ENCODE measurements at regions not wholly inside any gene's neighbourhood (a gene's known extent, or its start where the extent isn't known, plus 50 kb on each side); places are given as distances from the start of the nearest gene placed in this dataset.

- FAIRE-seq = no peak
Measured at GRCh38 chr1:29974316-29974724, 738.0 kb downstream of the PTPRU start.

DNA sequence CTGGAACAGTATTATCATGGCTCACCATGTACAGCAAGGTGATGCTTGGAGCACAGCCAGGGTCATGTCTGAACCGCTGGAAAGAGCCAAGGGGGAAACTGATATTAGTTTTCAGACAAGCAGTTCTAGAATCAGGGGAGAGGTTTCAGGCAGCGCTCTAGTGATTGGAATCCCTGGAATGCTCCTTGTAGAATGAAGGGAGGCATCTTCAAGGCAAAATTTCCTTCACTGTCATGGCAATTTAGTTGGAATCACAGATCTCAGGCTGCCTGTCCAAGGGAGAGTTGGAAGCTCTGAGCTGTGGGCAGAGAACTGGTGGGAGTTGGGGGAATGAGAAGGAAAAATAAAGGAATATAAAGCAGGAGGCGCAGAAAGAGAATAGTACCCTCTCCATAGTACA lies 737.1 kb downstream of the PTPRU start:
- FAIRE-seq = no peak

DNA sequence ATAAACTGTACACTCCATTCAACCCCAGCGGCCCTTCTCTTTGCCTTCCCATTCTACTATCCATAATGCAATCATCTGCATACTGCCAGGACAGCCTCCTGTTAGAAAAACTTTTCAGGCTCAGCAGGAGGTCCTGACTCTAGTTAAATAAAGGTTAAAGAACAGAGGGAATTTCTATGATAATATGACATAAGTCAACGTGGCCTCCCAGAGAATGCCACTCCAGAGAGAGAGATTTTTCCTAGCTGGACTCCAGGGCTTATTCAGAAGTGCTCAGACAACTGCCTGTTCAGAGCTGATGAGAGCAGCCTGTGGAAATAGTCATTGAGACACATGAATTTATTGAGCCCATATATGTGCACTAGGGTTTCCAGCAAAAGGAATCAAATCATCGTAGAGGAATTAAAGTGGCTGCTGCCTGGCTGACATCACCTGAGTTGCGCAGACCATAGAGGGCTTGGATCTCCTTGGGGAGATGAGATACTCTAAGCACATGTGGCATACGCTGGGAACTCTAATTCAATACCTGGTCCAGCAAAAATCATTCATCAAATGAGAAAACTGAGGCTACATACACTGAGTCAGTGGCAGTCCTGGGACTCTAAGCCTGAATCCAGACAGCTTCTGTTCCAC lies 736.2 kb downstream of the PTPRU start:
- no peak for FAIRE-seq

GRCh38 chr1:29971703-29972102 lies 735.4 kb downstream of the PTPRU start:
- no peak for FAIRE-seq

- FAIRE-seq = no peak
Measured at GRCh38 chr1:29970747-29971325, 734.5 kb downstream of the PTPRU start.

GRCh38 chr1:29969576-29969975 lies 733.3 kb downstream of the PTPRU start:
- no peak for FAIRE-seq

DNA sequence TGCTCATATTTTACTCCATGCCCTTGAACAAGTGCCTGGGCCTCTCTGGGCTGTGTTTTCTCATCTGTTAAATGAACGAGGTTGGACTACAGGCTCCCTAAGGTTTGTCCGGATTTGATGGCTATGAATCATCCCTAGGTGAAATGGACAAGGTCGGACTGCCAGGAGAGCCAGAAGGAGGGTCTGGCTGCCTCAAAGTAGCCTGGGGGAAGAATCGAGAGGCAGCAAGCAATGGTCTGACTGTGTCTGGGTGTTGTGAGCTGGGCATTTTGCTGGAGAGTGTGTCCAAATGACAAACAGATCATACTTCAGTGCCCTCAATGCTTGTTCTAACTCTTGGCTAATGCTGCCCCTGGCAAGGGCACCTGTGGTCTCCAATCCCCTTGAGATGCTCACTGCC lies 730.9 kb downstream of the PTPRU start:
- no peak for FAIRE-seq

GRCh38 chr1:29966526-29967045 lies 730.3 kb downstream of the PTPRU start:
- FAIRE-seq = no peak

DNA sequence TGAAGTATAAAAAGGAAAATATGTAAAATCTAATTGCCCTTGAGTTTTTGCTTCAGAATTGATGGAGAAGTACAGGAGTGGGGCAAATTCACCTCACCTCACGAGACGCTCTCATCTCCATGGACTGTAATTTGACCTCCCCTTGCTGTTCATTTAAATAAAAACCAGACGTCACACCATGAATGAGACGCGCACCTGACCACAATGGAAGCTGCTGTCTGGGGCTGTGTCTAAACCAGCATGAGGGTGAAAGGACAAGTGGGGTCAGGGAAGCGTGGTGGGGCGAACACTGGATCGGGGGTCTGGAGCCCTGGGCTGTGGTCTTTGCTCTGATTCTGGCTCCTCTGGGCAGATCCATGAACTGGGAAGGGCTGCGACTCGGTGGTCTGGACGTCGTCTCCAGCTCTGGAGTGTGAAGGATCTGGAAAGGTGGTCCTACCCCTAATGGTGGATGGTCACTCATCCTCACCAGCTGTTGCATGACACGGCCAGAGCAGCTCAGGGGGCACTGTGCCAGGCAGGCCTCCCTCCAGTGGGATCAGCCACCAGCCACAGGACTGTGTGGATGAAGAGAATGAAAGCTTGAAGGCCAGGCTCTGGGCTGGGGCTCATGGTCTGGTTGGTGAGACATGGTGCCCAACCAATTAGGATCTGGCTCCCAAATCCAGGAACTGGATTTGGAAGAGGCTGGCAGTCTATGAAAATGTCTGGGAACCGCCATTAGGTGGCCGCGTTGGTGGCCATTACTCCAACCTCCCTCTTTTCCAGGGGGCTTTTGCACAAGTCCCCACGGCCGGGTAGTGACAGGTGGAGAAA lies 728.6 kb downstream of the PTPRU start:
- no peak for FAIRE-seq

DNA sequence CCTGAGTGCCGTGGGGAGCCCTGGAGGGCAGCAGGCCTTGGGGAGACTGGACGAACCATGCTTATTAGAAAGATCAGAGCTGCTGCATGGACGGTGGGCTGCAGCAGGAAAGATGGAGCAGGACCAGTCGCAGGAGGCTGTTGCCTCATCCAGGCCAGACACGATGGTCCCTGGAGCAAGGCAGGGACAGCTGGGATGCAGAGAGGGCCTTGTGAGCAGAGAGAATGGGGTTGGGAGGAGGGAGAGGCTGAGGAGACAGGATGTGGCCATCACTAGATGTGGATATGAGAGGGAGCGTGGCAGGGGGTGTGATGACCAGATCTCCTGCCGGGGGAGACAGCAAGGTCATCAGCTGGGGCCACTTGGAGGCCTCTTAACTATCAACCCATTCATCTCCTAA lies 727.6 kb downstream of the PTPRU start:
- no peak for FAIRE-seq

GRCh38 chr1:29962831-29963247 lies 726.5 kb downstream of the PTPRU start:
- FAIRE-seq = no peak

GRCh38 chr1:29962336-29962735 lies 726.0 kb downstream of the PTPRU start:
- no peak for FAIRE-seq

DNA sequence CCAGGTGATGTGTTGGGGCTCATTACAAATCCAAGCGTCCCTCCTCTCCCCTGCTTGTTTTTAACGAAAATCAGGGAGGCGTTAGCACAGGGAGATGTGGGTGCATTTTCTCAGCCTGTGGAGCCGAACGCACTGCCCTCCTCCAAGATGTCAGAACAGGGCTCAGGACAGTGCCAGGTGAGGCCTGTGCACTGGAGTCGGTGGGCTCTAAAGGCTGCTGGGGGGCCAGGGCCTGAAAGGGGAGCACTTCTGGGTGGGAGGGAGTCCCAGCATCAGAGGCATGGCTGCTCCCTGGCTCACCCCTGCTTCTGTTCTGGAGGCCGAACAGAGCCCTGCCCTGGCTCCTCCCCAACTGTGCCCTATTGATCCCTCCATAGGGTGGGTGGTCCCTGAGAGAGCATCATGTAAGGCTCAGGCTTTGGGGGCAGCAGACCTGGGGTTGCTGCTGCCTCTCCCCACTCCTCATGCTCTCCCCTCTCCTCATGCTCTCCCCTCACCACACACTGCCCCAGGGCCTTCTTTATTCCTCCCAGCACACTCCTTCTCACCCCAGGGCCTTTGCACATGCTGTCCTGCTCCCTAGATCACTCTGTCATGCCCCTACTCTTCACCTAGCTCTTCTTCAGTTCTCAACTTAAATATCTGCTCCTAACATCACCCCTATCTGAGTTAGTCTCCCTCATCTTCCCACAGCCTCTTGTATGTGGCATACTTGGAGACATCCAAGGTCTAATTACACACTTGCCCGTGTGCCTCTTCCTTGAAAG lies 725.2 kb downstream of the PTPRU start:
- no peak for FAIRE-seq

GRCh38 chr1:29960876-29961275 lies 724.6 kb downstream of the PTPRU start:
- FAIRE-seq = no peak

- FAIRE-seq = no peak
Measured at GRCh38 chr1:29960156-29960755, 723.9 kb downstream of the PTPRU start.

- FAIRE-seq = no peak
Measured at GRCh38 chr1:29959356-29959755, 723.0 kb downstream of the PTPRU start.

- no peak for FAIRE-seq
Measured at GRCh38 chr1:29958271-29958670, 721.9 kb downstream of the PTPRU start.

DNA sequence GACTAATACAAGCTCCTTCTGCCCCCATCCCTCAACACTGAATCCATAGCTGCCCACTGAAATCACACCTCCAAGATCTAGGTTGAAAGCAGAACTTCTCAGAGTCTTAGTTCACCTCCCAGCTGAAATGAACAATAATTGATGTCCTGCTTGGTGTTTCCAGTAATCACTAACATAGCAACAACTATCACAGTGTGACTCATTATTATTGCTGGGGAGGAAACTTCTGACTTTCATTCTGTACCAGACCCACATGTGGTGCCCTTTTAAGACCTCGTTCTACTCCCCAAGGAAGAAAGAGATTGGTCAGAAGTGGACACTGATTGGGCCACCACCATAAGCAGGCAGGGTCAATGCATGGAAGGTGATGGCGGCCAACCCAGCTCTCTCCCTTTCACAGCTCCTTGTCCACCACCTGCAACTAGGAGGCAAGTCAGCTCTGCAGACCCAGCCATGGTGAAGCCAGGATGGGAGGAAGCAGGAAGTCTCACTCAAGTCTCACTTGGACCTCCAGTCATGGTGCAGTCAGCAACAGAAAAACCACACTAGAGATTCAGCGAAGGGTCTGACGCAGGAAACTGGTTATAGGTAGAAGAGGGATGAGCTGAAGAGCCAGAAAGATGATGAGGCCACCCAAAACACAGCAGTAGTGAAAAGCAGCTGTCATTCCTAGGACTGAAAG lies 720.2 kb downstream of the PTPRU start:
- FAIRE-seq = no peak

- no peak for FAIRE-seq
Measured at GRCh38 chr1:29954591-29954990, 718.3 kb downstream of the PTPRU start.

DNA sequence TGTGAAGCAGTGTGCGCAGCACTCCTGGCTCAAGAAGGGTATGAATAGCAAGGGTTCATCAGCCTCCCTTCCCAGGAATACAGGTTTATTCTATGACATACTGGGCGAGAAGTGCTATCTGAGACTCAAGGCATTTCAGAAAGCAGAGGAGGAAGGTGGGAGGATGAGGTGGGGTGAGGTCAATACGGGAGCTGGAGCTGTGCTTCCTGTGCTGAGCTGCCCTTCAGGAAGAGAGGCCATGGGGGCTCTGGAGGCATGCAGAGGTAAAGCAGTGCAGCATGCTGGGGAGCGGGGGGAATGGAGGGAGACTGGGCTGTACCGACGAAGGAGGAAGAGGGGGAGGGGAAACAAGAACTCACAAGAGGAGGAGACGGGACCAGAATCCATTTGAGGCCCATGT lies 717.6 kb downstream of the PTPRU start:
- FAIRE-seq = no peak

GRCh38 chr1:29949676-29950075 lies 713.4 kb downstream of the PTPRU start:
- no peak for FAIRE-seq

- FAIRE-seq = no peak
Measured at GRCh38 chr1:29948581-29948980, 712.3 kb downstream of the PTPRU start.

Data from TTC549 (cell line).